ENCODE measurements at regions not wholly inside any gene's neighbourhood (a gene's known extent, or its start where the extent isn't known, plus 50 kb on each side); places are given as distances from the start of the nearest gene placed in this dataset.

DNA sequence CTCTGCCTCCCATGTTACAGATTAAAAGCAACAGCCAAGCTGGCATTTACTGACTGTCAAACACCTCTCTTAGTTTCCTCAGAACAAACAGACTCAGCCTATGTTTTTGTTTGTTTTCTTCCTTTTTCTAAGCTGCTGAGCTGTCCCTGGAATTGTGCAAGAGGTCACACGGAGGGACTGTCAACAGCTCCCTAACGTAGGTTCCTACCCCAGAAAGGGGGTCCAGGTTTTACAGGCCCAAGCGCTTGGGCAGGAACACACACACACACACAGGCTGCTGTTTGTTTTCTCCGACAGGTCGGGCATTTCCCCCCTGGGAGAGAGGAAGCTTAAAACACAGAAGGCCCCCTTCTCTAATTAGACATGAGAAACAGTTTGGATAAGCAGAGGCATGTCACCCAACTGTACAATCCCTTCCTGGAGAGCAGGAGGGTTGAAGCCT is 739.6 kb upstream of the TBX3 start:
- no peak for DNase-seq (ENCODE audit: low read depth)

DNA sequence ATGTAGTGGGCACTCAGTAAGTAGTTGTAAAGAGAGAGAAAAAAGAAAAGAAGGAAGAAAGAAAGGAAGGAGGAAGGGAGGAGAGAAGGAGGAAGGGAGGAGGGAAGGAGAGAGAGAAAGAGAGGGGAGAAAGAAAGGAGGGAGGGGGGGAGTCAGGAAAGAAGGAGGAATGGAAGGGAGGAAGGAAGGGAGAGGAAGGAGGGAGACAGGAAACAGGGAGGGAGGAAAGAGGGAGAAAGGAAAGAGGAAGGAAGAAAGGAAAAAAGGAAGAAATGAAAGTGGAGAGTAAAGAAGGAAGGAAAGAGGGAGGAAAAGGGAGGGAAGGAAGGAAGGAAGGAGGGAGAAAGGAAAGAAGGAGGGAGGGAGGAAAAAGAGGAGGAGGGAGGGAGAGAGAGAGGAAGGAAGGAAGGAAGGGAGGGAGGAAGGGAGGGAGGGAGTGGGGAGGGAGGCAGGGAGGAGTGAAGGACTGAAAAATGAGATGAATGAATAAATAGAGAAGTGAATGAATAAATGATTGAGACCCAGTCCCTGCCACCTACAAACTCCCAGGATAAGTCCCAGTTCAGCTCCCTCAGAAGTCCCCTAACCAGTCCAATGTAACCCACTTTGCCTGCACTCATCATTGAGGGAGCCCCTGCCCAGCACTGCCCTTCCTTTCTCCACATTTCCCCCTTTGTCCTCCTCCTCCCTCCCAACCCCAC is 739.0 kb upstream of the TBX3 start:
- no peak for DNase-seq (ENCODE audit: low read depth)

DNA sequence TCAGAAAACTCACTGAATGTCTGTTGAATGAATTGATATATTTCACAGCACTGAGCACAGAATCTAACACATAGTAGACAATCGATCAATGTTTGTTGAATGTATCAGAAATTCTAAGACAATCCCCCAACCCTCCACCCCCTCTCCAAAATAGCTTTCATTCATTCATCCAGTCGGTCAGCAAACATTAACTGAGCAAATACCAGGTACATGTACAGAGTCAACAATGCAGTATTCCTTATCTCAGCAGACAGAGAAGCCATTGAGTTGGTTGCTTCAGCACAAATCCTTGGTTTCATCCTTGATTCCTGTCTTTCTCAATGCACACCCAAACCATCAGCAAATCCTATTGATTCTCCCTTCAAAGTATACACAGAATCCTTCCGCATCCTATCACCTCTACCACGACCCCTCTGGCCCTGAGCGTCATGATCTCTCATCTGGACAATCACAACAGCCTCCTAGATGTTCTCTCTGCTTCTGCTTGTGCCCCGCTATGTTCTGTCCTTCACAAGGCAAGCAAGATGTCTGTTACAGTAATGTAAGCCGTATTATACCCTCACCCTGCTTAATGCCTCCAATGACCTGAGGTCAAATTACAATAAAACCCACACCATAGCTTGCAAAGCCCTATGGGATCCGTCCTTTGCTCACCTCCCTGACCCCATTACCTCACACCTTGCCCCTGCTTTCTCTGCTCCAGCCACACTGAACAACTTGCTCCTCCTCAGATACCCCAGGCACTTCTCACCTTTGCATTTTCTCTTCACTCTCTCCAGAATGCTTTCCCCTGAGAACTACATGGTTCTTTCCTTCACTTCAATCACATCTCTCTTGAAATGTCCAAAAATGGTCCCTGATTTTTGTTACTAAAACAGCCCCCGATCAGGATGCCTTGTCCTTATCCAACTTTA is 738.1 kb upstream of the TBX3 start:
- DNase-seq (ENCODE audit: low read depth): no peak

DNA sequence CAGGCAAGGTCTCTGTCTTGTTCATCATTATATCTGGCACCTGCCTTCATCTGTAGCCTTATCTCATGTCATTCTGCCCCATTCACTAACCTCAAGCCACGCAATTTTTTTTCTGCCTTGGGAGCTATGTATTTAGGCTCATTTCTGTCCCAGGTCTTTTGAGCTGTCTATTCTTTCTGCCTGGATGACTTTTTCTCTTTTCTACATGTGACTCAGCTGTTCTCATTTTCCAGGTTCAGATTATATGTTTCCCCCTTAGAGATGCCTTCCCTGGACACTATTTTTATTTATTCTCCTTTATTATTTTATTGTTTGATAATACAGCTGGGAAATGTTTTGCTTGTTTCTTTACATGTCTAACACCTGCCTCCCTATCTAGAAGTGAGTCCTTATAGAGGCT is 737.4 kb upstream of the TBX3 start:
- no peak for DNase-seq (ENCODE audit: low read depth)

DNA sequence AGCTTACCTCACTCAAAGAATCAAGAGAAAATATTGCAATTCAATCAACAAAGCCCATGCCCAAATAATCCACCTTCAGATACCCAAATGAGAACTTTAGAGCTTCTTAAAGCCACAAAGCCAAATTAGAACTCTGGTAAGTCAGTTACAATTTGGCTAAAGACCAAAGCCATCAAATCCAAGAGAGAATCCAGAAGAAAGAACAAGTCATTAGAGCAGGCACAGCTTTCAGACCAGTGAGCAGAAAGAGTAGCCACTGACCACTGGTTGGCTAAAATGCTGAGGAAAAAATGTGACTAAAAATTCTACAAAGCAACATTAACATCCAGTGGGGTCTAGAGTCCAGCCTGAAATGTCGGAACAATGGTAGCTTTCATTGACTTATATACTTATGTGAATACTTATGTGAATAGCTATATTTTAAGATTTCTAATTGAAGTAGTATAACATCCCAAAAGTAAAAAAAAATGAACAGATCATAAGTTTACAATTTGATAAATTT is 735.2 kb upstream of the TBX3 start:
- no peak for DNase-seq (ENCODE audit: low read depth)

DNA sequence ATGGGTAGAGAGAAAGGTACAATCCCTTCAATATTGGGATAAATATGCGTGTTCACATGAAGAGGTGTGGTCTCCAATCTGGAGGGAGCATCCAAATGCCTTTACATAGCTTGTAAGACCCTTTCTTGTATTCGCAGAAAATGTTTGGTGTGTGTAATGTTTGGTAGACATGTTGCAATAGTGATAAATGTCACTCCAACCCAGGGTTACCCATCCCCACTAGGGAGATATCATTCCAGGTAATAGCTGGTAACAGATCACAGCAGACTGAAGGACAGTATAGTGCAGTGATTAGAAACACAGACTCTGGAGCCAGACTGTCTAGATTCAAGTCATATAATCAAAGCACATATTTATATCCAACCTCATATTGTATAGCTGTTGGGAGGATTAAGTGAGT is 733.6 kb upstream of the TBX3 start:
- no peak for DNase-seq (ENCODE audit: low read depth)

DNA sequence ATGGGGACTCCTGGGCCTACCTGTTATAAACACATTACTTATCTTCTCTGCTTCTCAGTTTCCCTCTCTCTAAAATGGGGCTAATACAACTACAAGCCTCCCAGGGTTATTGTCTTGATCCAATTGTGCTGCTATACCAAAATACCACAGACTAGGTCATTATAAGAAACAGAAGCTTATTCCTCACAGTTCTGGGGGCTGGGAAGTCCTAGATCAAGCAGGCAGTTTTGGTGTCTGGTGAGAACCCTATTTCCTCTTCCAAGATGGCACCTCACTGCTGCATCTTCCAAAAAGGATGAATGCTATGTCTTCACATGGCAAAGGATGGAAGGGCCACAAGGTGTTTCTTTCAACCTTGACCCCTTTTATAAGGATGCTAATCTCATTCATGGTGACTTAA is 732.9 kb upstream of the TBX3 start:
- DNase-seq (ENCODE audit: low read depth): no peak

DNA sequence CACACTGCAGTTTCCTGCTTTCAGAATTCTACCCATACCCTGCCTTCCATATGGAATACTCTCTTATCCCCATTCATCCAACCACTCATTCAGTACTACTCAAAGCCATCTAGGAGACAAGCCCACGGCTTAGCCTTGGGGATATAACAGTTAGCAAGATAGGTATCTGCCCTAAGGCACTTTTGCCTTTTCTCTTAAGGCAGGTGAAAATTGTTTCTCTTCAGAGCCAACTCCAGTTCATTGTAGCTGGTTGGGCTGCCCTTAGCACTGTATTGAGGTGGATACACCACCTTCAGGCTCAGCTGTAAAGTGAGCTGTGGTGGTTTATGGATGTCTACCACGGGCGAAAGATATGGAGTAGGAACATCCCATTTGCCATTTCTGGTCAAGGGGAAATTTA is 729.7 kb upstream of the TBX3 start:
- no peak for DNase-seq (ENCODE audit: low read depth)

DNA sequence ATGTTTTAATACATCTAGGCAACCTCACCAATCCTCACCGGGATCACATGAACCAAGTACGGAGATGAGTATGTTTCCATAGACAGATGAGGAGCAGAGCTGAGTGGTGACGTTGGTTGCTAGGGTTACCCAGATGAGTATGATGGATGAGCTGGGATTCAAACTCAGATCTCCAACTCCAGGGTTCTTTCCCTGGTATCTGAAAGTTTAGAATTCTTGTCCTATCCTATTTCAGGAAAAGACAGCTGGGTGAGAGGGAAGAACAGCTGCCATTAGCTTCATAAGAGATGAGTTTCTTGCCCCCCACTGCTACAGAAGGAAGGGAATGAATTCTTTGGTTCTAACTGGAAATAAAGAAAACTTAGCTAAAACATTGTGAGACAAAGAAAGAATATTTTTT is 728.9 kb upstream of the TBX3 start:
- DNase-seq (ENCODE audit: low read depth): no peak

DNA sequence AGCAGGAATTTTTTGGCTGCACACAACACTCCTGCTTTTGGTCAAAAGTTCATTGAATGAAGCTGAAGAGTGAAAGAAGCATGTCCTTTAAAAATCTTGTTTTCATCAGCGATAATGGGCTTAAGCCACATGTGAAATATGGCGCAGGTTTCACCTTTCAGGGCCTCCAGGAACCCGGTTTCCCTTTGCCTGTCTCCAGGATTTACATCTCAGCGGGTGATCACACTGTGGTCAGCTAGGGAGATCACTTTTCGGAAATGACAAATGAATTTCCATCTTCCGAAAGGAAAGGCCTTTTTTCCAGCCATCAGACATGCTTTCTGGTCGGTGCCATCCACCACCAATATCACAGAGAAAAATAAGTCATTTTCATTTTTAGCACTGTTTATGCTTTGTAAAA is 727.1 kb upstream of the TBX3 start:
- DNase-seq (ENCODE audit: low read depth): peak; percentile 20

DNA sequence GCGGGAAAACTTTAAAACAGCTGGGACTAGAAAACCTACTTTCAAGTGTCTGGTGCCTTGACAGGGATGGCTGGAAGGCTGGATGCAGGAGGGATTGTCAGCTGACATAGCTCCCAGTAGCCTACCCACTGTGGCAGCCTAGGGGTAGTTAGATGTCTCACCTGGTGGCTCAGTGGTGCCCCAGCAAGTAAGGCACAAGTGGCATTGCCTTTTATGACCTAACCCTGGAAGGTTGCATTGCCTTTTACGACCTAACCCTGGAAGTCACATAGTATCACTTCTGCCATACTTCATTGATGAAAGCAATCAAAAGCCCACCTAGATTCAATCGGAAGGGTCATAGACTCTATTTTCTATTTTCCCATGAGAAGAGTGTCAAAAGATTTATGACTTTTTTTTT is 724.7 kb upstream of the TBX3 start:
- DNase-seq (ENCODE audit: low read depth): no peak

DNA sequence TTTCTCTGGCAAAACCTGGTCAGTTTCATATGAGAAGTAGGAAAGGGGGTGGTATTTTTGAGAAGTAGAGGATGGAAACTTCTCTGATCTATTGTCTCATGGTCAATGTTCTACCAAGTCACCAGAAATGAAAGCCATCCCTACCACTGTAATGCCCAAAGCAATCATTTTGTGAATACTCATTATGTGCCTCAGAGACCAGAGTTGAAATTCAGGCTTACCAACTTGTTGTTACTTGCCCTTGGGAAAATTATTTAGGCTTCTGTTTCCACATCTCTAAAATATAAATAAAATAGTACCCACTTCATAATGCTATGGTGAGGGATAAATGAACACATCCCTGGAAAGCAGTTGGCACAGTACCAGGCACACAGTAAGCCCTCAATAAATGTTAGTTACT is 723.7 kb upstream of the TBX3 start:
- no peak for DNase-seq (ENCODE audit: low read depth)

DNA sequence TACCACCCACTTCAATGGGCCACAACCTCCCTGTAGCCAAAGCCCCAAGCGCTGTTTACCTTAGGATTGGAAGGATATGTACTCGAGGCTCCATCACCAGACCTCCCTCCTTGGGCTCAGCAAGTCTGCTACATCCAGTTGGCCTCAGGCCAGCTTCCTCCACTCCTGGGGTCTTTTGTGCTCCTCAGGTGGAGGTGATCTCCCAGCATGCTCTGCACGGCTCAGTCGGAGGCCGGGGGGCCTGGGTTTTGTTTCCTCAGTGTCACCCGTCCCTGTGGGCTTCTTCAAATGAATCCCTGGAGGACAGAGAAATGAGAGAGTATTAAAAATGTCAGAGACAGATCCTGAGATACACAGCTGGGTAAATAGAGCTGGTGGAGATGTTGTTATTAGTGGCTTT is 723.1 kb upstream of the TBX3 start:
- no peak for DNase-seq (ENCODE audit: low read depth)

DNA sequence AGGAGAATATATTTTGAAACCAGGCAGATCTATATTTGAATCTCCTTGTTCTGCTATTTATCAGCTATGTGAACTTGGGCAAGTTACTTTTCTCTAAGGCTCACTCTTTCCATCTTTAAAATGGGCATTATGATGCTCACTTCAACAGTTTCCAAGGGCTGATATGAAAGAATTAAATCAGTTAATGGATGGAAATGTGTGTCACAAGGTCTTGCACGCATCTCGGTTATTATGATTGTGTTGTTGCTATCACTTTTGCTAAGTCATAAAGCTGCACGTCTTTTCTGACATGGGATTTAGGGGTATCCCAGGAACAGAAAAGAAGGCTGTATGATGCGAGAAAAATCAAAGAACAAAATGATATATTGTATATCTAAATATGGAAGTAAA is 721.5 kb upstream of the TBX3 start:
- no peak for DNase-seq (ENCODE audit: low read depth)

DNA sequence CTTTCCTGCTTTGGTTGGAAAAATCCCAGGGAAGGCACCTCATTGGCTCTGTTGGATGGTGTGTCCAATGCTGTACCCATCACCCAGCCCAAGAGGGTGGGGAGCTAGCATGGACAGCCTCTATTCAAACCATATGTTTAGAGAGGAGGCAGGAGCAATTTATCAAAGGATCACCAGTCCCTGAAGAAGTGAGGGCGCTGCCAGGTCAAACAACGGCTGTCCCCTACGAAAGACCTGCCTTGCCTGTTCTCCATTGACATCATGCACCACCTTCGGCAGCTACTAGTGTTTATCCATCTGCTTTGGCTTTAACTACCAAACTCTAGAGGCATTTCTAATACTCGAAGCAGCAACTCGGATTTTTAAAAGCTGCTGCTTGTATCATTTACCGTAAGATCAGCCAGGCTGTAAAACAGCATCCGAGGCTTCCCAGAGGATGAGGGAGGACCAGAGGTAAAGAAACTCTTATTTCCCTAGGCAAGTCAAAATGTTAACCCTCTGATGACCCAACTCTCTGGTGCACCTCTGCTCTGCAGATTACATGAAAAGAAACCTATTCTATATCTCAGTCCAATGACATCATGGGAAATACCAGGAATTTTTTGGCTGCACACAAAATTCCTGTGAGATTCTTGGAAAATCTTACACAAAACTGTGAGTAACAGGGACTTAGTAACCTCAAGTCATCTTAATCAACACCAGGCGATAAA is 720.9 kb upstream of the TBX3 start:
- DNase-seq (ENCODE audit: low read depth): peak; percentile 87

DNA sequence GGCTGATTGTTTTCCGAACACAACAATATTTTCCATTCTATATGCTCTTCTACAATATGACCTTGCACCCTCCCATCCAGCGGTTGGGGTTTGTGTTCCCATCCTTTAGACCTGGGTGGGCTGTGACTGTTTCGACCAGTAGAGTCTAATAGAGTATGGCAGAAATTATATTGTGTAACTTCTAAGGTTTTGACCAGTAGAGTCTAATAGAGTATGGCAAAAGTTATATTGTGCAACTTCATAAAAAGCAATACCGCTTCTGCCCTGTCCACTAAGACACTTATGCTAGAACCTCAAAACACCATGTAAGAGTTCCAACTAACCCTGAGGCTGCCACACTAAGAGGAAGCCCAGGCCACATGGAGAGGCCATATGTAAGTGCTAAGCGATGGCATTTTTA is 719.7 kb upstream of the TBX3 start:
- DNase-seq (ENCODE audit: low read depth): no peak

DNA sequence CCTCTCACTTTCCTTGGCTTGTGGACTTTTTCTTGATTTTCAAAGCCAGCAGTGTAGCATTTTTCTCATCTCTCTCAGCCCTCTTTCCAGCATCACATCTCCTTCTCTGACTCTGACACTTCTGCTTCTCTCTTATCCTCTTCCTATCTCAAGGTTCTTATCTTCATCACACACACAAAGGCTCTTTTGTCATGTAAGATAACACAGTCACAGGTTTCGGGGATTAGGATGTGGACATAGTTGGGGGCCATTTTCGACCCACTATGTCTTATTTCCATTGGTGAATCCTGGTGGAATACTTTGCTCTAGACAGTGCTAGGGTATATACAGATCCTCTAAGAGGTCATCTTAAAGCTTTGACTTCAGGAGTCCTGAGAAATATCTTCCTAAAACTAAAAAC is 719.3 kb upstream of the TBX3 start:
- DNase-seq (ENCODE audit: low read depth): no peak

DNA sequence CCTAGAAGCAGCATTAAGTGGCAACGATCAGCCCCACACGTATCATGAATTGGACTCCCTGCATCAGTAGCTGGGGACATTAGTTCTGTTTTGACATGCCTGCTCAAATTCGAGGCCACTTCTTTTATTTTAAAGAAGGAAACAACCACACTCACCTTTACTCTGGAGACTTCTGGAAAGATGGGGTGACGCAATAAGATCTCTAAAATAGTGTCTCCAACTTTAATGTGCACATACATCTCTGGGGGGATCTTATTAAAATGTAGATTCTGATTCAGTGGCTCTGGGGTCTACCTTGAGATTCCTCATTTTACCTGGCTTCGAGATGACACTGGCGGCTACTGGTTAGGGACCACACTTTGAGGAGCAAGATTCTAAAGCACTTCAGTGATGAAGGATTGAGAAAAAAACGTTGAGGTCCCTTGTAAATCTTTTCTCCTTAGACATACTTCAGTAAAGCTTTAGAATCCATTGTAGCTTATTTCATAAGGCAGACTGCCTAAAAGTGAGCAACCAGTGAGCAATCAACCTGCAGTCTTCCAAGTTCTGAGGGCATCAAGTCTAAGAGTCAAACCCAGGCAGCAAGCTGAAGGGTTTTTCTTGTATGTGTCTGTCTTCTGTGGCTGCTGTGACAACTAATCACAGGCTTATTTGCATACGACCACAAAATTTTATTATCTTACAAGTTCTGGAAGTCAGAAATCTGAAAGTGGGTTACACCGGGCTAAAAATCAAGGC is 718.6 kb upstream of the TBX3 start:
- DNase-seq (ENCODE audit: low read depth): no peak

DNA sequence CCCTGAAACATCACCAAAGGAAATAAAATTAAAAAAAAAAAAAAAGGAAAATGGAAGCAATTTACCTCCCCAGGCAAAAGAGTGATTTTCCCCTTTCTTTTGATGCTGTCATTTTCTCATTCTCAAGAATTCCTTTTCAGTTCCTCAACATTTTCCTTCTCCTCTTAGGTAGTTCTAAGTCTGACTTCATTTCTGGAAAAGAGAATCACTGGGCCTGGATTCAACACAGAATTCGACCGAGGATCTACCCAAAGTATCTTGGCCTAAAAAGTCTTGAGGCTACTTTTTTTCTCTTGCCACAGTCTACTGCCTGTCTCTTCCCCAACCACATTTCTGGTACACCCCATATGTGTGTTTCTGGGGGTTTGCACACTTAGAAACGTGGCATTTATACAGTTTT is 717.8 kb upstream of the TBX3 start:
- DNase-seq (ENCODE audit: low read depth): no peak

DNA sequence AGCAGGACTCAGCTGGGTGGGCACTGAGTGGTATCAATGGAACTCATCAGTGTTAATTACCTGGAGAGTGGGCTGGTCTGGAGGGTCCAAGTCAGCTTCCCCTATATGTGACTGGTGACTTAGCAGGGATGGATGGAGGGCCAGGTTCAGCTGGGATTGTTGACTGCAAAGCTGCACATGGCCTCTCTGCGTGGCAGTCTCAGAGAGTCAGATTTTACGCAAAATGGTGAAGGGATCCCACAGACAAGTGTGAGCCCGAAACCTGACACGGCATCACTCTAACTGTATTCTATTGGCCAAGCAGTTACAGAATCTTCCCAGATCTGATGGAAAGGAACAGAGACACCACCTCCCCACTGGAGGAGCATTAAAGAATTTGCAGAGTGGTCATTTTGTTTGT is 716.0 kb upstream of the TBX3 start:
- no peak for DNase-seq (ENCODE audit: low read depth)

DNA sequence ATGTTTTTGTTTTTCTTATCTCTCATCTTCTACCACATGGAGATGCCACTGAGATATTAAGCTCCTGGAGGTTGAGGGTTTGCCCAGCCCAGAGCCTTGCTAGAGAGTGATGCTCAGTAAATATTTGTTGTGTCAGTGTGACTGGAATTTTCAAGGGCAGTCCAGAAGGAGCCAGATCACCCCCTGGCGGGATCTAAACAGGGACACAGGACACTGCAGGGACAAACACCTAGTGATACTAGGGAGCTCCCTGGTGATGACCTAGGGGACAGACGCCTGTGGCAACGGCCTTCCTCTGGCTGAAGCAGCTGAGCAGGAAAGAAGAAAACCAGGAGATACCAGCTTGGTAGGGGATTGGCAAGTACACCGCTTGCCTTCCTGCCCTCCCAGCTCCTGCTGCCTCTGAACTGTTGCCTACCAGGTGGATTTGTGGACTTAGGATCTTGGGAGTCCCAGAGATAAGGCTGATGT is 714.4 kb upstream of the TBX3 start:
- no peak for DNase-seq (ENCODE audit: low read depth)

DNA sequence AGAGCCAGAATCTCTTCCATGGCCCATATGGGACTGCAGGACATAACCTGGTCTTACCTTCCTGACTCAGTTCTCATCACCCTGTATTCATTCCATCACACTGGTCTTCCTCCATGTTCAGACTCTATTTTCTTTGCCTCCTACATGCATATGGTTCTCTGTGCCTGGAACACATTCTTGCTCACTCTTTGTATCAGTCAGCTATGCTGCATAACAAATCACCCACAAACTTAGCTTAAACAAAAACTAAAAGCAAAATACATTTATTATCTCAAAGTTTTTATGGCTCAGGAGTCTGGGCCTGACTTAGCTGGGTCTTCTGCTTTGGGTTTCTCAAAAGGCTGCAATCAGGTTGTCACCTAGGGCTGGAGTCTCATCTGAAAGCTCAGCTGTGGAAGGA is 712.6 kb upstream of the TBX3 start:
- DNase-seq (ENCODE audit: low read depth): no peak

Data from iris pigment epithelial cell (primary cell).